ENCODE measurements at regions not wholly inside any gene's neighbourhood (a gene's known extent, or its start where the extent isn't known, plus 50 kb on each side); places are given as distances from the start of the nearest gene placed in this dataset.
"Not testable (repeated sequence)": the region's sequence is repeated elsewhere in the genome, so short reads cannot be mapped to it uniquely, and the experiment has no call there.

DNA sequence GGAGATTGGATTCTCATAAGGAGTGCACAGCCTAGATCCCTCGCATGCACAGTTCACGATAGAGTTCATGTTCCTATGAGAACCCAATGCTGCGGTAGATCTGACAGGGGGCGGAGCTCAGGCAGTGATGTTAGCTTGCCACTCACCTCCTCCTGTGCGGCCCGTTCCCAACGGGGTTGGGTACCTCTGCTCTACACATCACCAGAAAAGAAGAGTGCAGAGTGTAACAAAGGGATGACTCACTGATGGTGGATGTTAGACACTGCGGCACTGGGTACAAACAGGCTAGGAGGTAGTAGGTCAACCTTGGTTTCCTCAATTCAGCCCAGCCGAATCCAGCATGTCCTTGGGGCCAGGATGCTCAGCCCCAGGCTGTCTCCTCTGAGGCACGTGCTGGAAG is 66.8 kb upstream of the CHST15 start:
- no peak for DNase-seq

DNA sequence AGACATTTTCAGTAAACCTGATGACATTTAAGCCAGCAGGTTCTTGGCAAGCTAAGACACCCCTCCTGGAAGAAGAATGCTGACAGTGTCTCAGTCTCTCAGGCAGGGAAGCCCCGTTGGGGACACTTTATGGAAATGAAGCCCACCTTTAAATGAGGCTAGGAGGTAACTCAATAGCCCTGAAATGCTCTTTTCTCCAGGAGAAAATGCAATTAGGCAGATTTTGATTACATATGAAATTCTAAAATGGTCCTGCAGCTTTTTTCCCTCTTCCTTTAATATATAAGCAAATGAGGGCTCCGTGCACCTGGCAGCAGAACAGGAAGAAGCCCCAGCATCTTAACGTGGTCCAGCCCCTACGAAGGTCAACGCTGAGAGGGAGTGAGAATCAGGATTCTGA is 65.8 kb upstream of the CHST15 start:
- DNase-seq: no peak

- no peak for DNase-seq
These were observed 65.2 kb upstream of the CHST15 start for GRCh38 chr10:124158592-124158991.

DNA sequence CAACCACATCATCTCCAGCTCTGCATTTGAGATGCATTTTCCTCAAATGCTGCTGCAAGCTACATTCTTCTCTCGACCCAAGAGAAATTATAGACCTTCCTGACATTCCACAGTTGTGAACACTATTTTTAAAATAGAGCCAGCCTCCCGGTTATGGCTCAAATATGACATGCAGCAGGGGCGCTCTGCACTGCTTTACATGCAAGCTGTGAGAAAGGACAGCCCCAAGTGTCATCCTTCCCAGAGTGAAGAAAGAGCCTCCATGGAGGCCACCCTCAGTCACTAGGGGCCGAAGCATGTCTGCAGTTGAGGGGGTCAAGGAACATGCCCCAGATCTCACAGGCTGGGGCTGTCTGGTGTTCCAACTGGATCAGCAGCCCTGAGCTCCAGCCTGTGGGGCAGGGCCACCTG is 63.9 kb upstream of the CHST15 start:
- no peak for DNase-seq

GRCh38 chr10:124156524-124157260 is 63.3 kb upstream of the CHST15 start:
- DNase-seq: peak; percentile 11

- no peak for DNase-seq
These were observed 62.5 kb upstream of the CHST15 start for GRCh38 chr10:124155781-124156435.

- DNase-seq: peak; percentile 55
These were observed 59.8 kb upstream of the CHST15 start for GRCh38 chr10:124153023-124153826.

DNA sequence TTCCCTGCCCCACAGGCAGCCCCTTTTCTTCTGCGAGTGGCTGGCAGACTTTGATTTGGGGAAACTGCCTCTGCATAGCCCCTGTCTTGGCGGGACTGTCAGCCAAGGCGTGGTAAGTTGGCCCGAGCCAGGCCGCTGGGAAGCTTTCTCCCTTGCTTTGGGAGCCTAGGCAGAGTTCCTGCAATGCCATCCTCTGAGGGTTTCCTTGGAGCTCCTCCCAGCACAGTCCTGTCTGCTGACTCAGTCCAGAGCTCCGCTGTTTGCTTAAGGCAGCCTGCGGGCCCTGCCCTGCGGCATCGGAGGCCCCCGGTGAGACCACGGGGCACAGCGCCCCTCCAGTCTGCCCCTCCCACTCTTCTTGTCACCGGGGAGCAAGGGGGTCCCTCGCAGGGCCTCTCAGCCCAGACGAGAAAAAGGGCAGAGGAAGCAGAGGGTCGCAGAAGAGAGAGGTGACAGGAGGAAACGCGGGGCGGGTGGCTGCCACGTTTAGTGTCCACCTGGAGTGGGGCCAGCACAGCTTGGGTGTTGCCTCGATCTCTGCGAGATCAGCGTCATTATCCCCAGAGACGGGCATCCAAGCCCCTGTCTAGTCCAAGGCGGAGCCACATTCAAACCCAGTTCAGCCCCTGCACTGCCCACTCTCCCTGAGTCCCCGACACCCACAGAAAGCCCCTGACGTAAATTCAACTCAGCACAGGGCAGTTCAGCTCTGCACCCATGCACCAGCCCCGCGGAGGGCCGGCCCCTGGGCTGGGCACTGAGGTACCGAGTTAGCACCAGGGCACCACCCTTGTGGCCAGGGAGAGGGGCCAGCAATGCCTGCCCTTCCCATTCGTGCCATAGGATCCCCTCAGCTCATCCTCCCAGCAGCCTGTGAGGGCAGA is 59.0 kb upstream of the CHST15 start:
- DNase-seq: no peak

GRCh38 chr10:124151466-124152095 is 58.2 kb upstream of the CHST15 start:
- no peak for DNase-seq

- no peak for DNase-seq
These were observed 57.5 kb upstream of the CHST15 start for GRCh38 chr10:124150807-124151417.

DNA sequence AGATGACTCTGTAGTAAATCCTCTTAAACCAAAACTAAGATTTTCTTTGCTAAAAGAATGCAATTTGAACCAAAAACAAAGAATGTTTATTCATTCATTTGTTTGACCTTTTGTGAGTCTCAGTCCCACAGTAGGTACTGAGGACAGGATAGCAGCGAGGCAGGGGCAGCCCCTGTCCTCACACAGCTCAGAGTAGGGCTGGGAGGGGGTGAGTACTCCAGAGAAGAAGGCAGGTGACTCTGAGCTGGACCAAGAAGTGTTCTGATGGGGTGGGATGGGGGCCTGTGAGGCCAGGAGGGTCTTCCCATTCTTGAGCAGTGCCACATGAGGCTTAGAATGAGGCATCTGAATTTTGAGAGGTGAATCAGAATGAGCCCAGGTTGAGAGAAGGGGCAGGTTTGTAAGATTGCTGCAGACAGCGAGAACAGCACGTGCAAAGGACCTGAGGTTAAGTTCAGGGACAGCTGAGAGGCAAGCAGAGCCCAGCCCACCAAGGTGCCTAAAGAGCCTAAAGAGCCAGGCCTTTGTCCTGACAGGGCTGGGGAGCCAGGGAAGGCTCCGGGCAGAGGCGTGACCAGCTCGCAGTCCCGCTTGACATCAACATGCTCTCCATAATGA is 56.9 kb upstream of the CHST15 start:
- DNase-seq: no peak

DNA sequence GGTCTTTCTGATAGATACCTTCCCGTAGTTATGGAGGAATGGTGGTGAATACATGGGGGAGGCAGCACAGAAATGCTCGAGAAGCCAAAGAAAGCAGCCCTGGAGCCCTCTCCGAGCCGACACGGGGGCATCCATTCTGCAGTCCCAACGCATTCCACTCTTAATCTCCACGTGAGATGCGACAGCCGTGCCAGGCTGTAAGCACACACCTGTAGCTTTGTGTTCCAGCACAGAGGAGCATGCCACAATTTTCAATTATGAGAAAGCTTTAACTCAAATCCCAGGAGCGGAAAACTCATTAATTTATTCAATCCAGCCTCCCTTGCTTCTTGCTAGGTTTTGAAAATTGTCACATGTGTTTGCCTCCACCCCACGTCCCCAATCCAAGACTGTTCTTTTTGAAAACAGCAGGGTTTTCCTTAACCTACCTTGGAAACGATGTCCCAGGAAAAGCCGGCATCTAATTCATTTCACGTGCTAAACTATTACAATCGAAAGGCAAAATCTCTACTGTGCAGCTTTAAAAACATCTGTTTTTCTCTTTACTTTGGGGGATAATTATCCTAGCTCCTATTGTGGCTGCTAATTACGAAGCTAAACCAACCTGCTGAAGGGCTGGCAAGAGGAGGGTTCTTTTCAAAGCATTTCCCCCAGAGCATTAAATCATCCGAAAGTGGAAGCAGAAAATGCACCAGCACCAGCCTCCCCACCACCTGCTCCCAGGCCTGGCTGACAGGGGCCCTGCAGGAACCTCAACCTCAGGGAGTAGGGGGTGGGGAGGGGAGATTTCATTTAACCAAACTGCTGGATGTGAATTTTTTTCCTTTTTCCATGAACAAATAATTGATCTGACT is 56.0 kb upstream of the CHST15 start:
- no peak for DNase-seq

- DNase-seq: not testable (repeated sequence)
These were observed 55.3 kb upstream of the CHST15 start for GRCh38 chr10:124148509-124149188.

GRCh38 chr10:124146483-124146882 is 53.1 kb upstream of the CHST15 start:
- DNase-seq: no peak

DNA sequence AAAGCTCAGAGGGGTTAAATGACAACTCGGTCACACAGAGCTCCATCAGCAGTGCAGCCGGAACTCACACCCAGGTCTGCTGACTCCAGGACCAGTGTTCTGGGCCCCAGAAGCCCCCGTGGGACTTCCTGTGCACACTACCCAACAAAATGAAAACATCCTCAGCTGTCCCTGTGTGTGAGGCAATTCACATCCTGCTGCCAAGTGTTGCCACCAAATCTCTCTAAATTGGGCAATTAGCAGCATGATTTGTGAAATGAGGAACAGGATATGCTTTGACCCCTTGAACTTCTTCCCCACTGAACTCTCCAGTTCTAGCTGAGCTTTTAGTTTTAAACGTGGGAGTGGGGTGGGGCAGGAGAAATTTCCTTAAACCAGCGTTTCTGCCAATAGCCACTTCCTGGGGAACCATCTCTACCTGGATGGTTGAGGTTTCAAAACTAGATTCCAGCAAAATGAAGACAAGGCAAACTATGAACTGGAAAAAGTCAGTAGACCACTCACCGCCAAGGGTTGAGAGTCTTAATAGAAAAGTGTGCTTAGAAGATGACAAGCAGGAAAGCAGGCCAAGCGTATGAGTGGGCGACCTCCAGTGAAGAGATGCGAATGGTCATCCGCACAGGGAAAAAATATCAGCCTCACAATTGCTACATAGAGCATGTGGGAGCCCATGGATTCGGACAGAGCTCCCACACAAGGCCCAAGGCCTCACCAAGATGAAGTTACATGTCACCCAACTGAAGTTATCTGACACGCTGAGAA is 51.9 kb upstream of the CHST15 start:
- peak; percentile 61 for DNase-seq

GRCh38 chr10:124144536-124144935 is 51.1 kb upstream of the CHST15 start:
- no peak for DNase-seq

DNA sequence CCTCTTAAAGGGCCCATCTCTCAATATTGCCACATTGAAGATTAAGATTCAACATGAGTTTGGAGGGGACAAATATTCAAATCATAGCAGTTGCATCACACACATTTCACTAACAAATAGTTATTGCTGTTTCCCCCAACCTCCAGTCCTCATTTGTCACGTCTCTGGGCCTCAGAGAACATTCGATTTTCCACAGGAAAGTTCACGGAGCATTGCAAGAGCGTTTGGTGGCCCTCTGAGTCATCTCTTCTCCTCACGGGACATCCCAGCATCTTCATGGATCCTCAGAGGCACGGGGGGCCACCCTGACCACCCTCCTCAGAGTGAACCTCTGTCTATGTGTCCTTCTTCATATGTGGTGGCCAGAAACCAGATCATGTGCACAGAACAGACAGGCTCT is 50.3 kb upstream of the CHST15 start:
- no peak for DNase-seq

Measured in CD4-positive, alpha-beta T cell treated with Interferon gamma for 1 hour (primary cell).